ENCODE measurements at regions not wholly inside any gene's neighbourhood (a gene's known extent, or its start where the extent isn't known, plus 50 kb on each side); places are given as distances from the start of the nearest gene placed in this dataset.

- no peaks in the 10 kb centered on the region for H3K9me3 ChIP-seq (ENCODE audit: insufficient read depth in 2 of 2, low read depth in 1 of 2, low read length in 1 of 2)
- H3K27ac ChIP-seq (ENCODE audit: low read depth, low read length) = no peak overlapping the region
- CTCF ChIA-PET (ENCODE audit: partially characterized antibody) = interaction anchor here (0.9 to 1.0 kb wide), 2 partner anchors 45 to 902 kb away, joined by 3 read pairs; no protein-coding TSS in a partner anchor
- H4K8ac ChIP-seq (ENCODE audit: extremely low read depth, insufficient read depth, low read length) = no peak overlapping the region
- no peaks in the 10 kb centered on the region for H3K27me3 ChIP-seq (replicated peaks in 1 of 4; ENCODE audit: control insufficient read depth in 3 of 4, extremely low read depth in 1 of 4, insufficient read depth in 3 of 4, low read length in 3 of 4)
- H3K23ac ChIP-seq (ENCODE audit: insufficient read length) = no peak overlapping the region
- H2BK15ac ChIP-seq (ENCODE audit: low read length) = no peak overlapping the region
- H3K9ac ChIP-seq (replicated peaks in 1 of 4; ENCODE audit: extremely low read depth in 1 of 4, low read depth in 3 of 4, low read length in 3 of 4) = no peak overlapping the region
- no peak overlapping the region for H2BK20ac ChIP-seq (ENCODE audit: low read length)
- no peak overlapping the region for H2AFZ ChIP-seq (ENCODE audit: low read length)
- no peak overlapping the region for H2AK5ac ChIP-seq (ENCODE audit: low read depth, low read length)
- no peak overlapping the region for H3K18ac ChIP-seq (ENCODE audit: extremely low read depth, low read length)
- no peaks in the 10 kb centered on the region for H3K79me1 ChIP-seq (ENCODE audit: low read depth, low read length)
- no peaks in the 10 kb centered on the region for H3K79me2 ChIP-seq (ENCODE audit: control insufficient read depth in 1 of 2, insufficient read depth in 2 of 2, low read length in 2 of 2)
- no peak overlapping the region for H3K4me3 ChIP-seq (ENCODE audit: extremely low read depth in 1 of 4, insufficient read depth in 2 of 4, low read depth in 3 of 4, low read length in 4 of 4)
- H2BK120ac ChIP-seq (replicated peaks; ENCODE audit: low read depth, low read length) = no peak overlapping the region
- H4K20me1 ChIP-seq (replicated peaks in 1 of 2; ENCODE audit: control insufficient read depth in 1 of 2, insufficient read depth in 2 of 2, low read length in 2 of 2) = no peaks in the 10 kb centered on the region
- H2BK5ac ChIP-seq (ENCODE audit: low read depth, low read length) = no peak overlapping the region
- H3K14ac ChIP-seq (ENCODE audit: insufficient read length) = no peak overlapping the region
- no peaks in the 10 kb centered on the region for H3K23me2 ChIP-seq (ENCODE audit: low read depth, low read length)
- no peak overlapping the region for H4K5ac ChIP-seq (ENCODE audit: insufficient read length, low read depth, low read length)
- H3K56ac ChIP-seq (replicated peaks; ENCODE audit: insufficient read length, low read depth, low read length) = no peak overlapping the region
- FAIRE-seq (no peak), DNase-seq (ENCODE audit: low read depth in 1 of 2, low spot score in 2 of 2) (no peak)
- no peak overlapping the region for H3K4ac ChIP-seq (replicated peaks; ENCODE audit: insufficient read length, low read depth, low read length)
- TF ChIP-seq GABPA (IDR thresholded peaks at IDR 0.05; ENCODE audit: borderline replicate concordance, insufficient read depth, low read length) = no peak
- no peak for TF ChIP-seq SAP30 (IDR thresholded peaks at IDR 0.05; ENCODE audit: insufficient read depth, insufficient replicate concordance, low read length)
- TF ChIP-seq CBX5 (IDR thresholded peaks at IDR 0.05; ENCODE audit: low read depth, low read length) = no peak
- no peak for TF ChIP-seq TAF7 (optimal IDR thresholded peaks at IDR 0.05; ENCODE audit: borderline replicate concordance, low read depth, low read length)
- TF ChIP-seq EGR1 (IDR thresholded peaks at IDR 0.05; ENCODE audit: borderline replicate concordance, low read depth, low read length) = no peak
- no peak for TF ChIP-seq SIN3A (conservative IDR thresholded peaks at IDR 0.05 in 1 of 2, IDR thresholded peaks at IDR 0.05 in 1 of 2; ENCODE audit: low read depth in 1 of 2, low read length in 2 of 2)
- TF ChIP-seq CTCF (IDR thresholded peaks at IDR 0.05; ENCODE audit: control extremely low read depth in 1 of 3, insufficient read depth in 1 of 3, low read depth in 1 of 3, low read length in 3 of 3) = no peak
- no peak for TF ChIP-seq CHD1 (IDR thresholded peaks at IDR 0.05; ENCODE audit: low read depth, low read length)
- POLR2A ChIA-PET (ENCODE audit: partially characterized antibody) = no interaction called here
- H4K91ac ChIP-seq (replicated peaks; ENCODE audit: insufficient read length, low read length) = no peak overlapping the region
- no peaks in the 10 kb centered on the region for H3K36me3 ChIP-seq (ENCODE audit: control insufficient read depth in 2 of 4, insufficient read depth in 4 of 4, low read length in 3 of 4)
- H3K4me1 ChIP-seq (replicated peaks in 1 of 4; ENCODE audit: control insufficient read depth in 3 of 4, insufficient read depth in 4 of 4, low read length in 3 of 4) = no peaks in the 10 kb centered on the region
- 94% methylated on average over 4 of the region's 4 CpGs; no CpG with 5 or more reads in 1 of the 2 experiments for WGBS, 2 experiments (ENCODE audit: extremely low coverage in 1 of 2, insufficient coverage in 1 of 2, insufficient read length in 1 of 2, insufficient replicate concordance in 2 of 2, low coverage in 1 of 2, low lambda C conversion rate in 2 of 2, missing lambda C conversion rate in 1 of 2)
- H3K4me2 ChIP-seq (ENCODE audit: insufficient read depth in 1 of 2, low read depth in 2 of 2, low read length in 2 of 2) = no peak overlapping the region
- no peak overlapping the region for H2BK12ac ChIP-seq (ENCODE audit: low read depth, low read length)
Observed at GRCh38 chr17:13076905-13077304, 59.1 kb upstream of the ELAC2 start.
